Neural crest cell (in vitro differentiated cells): ENCODE measurements at regions not wholly inside any gene's neighbourhood (a gene's known extent, or its start where the extent isn't known, plus 50 kb on each side); places are given as distances from the start of the nearest gene placed in this dataset.

Experiments
- DNase-seq: peaks from one replicate; pipeline ENCODE4 v3.0.0; 2021; ENCODE audit warnings: low read depth, mixed read lengths, low spot score
- H3K27ac Mint-ChIP-seq: one replicate; pipeline ENCODE4 v1.8.0; 2021; ENCODE audit warnings: mild to moderate bottlenecking, mixed read lengths; ENCODE audit not compliant: unreplicated experiment
- H3K27me3 Mint-ChIP-seq: 2 replicates; pipeline ENCODE4 v1.8.0; 2021; ENCODE audit warnings: low read depth, mild to moderate bottlenecking, mixed read lengths
- H3K36me3 Mint-ChIP-seq: 2 replicates; pipeline ENCODE4 v1.8.0; 2021; ENCODE audit warnings: low read depth, mild to moderate bottlenecking, mixed read lengths
- H3K4me1 Mint-ChIP-seq: 2 replicates; pipeline ENCODE4 v1.8.0; 2021; ENCODE audit warnings: mixed read lengths
- H3K4me3 Mint-ChIP-seq: one replicate; pipeline ENCODE4 v1.8.0; 2021; ENCODE audit warnings: mild to moderate bottlenecking, mixed read lengths
- H3K9me3 Mint-ChIP-seq: 2 replicates; pipeline ENCODE4 v1.8.0; 2021; ENCODE audit warnings: mixed read lengths
- CTCF ChIP-seq: fragments of 200-600 bp; sonication (generic); conservative IDR thresholded peaks from 2 replicates; pipeline ENCODE4 v1.5.0; 2021; ENCODE audit warnings: antibody characterized with exemption, mild to moderate bottlenecking

GRCh38 chr2:240229005-240229404, 88.5 kb upstream of the OTOS start:
- H3K4me3 Mint-ChIP-seq: no peak overlapping the region
- H3K4me1 Mint-ChIP-seq: no peaks in the 10 kb centered on the region
- no peaks in the 10 kb centered on the region for H3K27me3 Mint-ChIP-seq
- peaks cover 9% of the 10 kb centered on the region for H3K9me3 Mint-ChIP-seq
- TF ChIP-seq CTCF: no peak
- H3K36me3 Mint-ChIP-seq: no peaks in the 10 kb centered on the region
- no peak for DNase-seq
- H3K27ac Mint-ChIP-seq: no peak overlapping the region

- no peak for DNase-seq
- Mint-ChIP-seq H3K4me1 (peaks cover 5% of the 10 kb centered on the region), H3K36me3 (no peaks in the 10 kb centered on the region), H3K27me3 (peaks cover 2% of the 10 kb centered on the region), H3K9me3 (peaks cover 9% of the 10 kb centered on the region), H3K4me3 (no peak overlapping the region), H3K27ac (no peak overlapping the region)
- TF ChIP-seq CTCF: no peak
These were observed 89.3 kb upstream of the OTOS start for GRCh38 chr2:240229603-240230235.

GRCh38 chr2:240230291-240230931, 90.0 kb upstream of the OTOS start:
- Mint-ChIP-seq H3K9me3 (peaks cover 9% of the 10 kb centered on the region), H3K27ac (no peak overlapping the region), H3K36me3 (no peaks in the 10 kb centered on the region), H3K27me3 (peaks cover 2% of the 10 kb centered on the region), H3K4me1 (peaks cover 7% of the 10 kb centered on the region), H3K4me3 (no peak overlapping the region)
- DNase-seq: no peak
- no peak for TF ChIP-seq CTCF

- Mint-ChIP-seq H3K9me3 (peaks cover 6% of the 10 kb centered on the region), H3K27me3 (peaks cover 2% of the 10 kb centered on the region), H3K27ac (no peak overlapping the region), H3K4me1 (peaks cover 11% of the 10 kb centered on the region), H3K4me3 (no peak overlapping the region), H3K36me3 (no peaks in the 10 kb centered on the region)
- DNase-seq: no peak
- no peak for TF ChIP-seq CTCF
These were observed 91.4 kb upstream of the OTOS start for GRCh38 chr2:240231838-240232244.

- no peak for TF ChIP-seq CTCF
- no peak overlapping the region for H3K4me3 Mint-ChIP-seq
These were observed 91.9 kb upstream of the OTOS start for GRCh38 chr2:240232264-240232915.

More at GRCh38 chr2:240232264-240232915, 91.9 kb upstream of the OTOS start:
- no peak overlapping the region for H3K27ac Mint-ChIP-seq
- H3K9me3 Mint-ChIP-seq: peaks cover 6% of the 10 kb centered on the region
- DNase-seq: no peak
- H3K27me3 Mint-ChIP-seq: peaks cover 2% of the 10 kb centered on the region
- H3K4me1 Mint-ChIP-seq: peaks cover 11% of the 10 kb centered on the region
- no peaks in the 10 kb centered on the region for H3K36me3 Mint-ChIP-seq
